ENCODE measurements at regions not wholly inside any gene's neighbourhood (a gene's known extent, or its start where the extent isn't known, plus 50 kb on each side); places are given as distances from the start of the nearest gene placed in this dataset.

DNA sequence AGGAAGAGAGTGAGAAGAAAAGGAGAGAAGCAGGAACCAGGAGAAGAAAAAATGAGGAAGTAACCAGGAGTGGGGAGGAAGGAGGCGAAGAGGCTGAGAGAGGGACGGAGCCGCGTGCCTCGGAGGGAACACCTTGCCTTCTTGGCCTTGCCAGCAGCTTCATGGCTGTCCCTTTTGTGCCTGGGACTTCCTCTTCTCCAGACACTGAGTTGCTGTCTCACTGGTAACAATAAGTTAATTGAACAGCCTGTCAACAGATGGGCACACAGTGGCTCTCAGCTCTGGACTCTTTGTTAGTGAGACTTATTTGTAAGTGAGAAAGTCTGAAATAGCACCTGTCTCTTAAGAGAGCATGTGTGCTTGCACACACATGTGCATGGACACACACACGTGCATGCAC is 83.2 kb downstream of the GATA3 start:
- TF ChIP-seq, protein P1, sequence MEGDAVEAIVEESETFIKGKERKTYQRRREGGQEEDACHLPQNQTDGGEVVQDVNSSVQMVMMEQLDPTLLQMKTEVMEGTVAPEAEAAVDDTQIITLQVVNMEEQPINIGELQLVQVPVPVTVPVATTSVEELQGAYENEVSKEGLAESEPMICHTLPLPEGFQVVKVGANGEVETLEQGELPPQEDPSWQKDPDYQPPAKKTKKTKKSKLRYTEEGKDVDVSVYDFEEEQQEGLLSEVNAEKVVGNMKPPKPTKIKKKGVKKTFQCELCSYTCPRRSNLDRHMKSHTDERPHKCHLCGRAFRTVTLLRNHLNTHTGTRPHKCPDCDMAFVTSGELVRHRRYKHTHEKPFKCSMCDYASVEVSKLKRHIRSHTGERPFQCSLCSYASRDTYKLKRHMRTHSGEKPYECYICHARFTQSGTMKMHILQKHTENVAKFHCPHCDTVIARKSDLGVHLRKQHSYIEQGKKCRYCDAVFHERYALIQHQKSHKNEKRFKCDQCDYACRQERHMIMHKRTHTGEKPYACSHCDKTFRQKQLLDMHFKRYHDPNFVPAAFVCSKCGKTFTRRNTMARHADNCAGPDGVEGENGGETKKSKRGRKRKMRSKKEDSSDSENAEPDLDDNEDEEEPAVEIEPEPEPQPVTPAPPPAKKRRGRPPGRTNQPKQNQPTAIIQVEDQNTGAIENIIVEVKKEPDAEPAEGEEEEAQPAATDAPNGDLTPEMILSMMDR (IDR thresholded peaks at IDR 0.05), result no peak
- TF ChIP-seq POLR2A (IDR thresholded peaks at IDR 0.05), result no peak

Data from esophagus squamous epithelium (tissue), 4 donors.